Kidney (tissue), 13 donors: ENCODE measurements at regions not wholly inside any gene's neighbourhood (a gene's known extent, or its start where the extent isn't known, plus 50 kb on each side); places are given as distances from the start of the nearest gene placed in this dataset.
"Not testable (repeated sequence)": the region's sequence is repeated elsewhere in the genome, so short reads cannot be mapped to it uniquely, and the experiment has no call there.

Experiments used
- DNase-seq, 5 donors: peaks; one replicate each; pipeline ENCODE4 v3.0.0-alpha.2; 2013 to 2020
- FAIRE-seq: peaks from 2 replicates; lab custom pipeline; 2012; peaks lifted over from hg19 to GRCh38; lab: Jason Lieb, UNC
- H3K27ac ChIP-seq, 2 donors: one replicate each; pipeline ENCODE4 v1.7.0; 2013; ENCODE audit warnings: low read depth in 2 of 2, low read length in 2 of 2, inconsistent platforms in 1 of 2
- H3K27me3 ChIP-seq: one replicate; pipeline ENCODE4 v1.7.1; 2013; ENCODE audit warnings: low read length, inconsistent platforms; ENCODE audit not compliant: control insufficient read depth, insufficient read depth
- H3K36me3 ChIP-seq, 3 donors: one replicate each; pipeline versions ENCODE4 v1.7.0 to v1.7.1; 2013; ENCODE audit warnings: low read length in 3 of 3, control low read depth in 1 of 3, inconsistent platforms in 1 of 3; ENCODE audit not compliant: insufficient read depth in 3 of 3, control insufficient read depth in 2 of 3
- H3K4me1 ChIP-seq, 3 donors: one replicate each; pipeline versions ENCODE4 v1.7.0 to v1.7.1; 2013; ENCODE audit warnings: low read length in 3 of 3, inconsistent platforms in 1 of 3, low read depth in 1 of 3; ENCODE audit not compliant: control insufficient read depth in 2 of 3, insufficient read depth in 2 of 3
- H3K4me3 ChIP-seq, 3 donors: one replicate each; pipeline versions ENCODE4 v1.7.0 to v1.8.1; 2013; ENCODE audit warnings: low read length in 3 of 3, control low read depth in 1 of 3, inconsistent platforms in 1 of 3
- H3K9ac ChIP-seq, 3 donors: one replicate each; pipeline versions ENCODE4 v1.7.0 to v1.7.1; 2013; ENCODE audit warnings: low read length in 3 of 3, control low read depth in 1 of 3, inconsistent platforms in 1 of 3
- H3K9me3 ChIP-seq, 3 donors: one replicate each; pipeline versions ENCODE4 v1.7.0 to v1.7.1; 2013; ENCODE audit warnings: low read length in 3 of 3, control low read depth in 1 of 3, inconsistent platforms in 1 of 3; ENCODE audit not compliant: control insufficient read depth in 2 of 3, insufficient read depth in 1 of 3
- intact Hi-C: fragments of 100-400 bp; cut with DNase I; formaldehyde crosslinking; loops from one replicate; pipeline ENCODE4 v1.11.1; 2022
- TF ChIP-seq, protein P1 (sequence below): IDR thresholded peaks from 3 replicates; pipeline ENCODE4 v1.5.1; 2012; ENCODE audit warnings: mild to moderate bottlenecking, moderate library complexity, borderline replicate concordance; ENCODE audit not compliant: insufficient read depth; ENCODE audit errors: extremely low read depth
- donor health status: control.
- donor health status: control.
- donor health status: control.
- donor health status: control.
- donor health status: control.
- donor health status: DM: yes; HTN: yes; CAD: no.
- donor health status: Normal renal cell carcinoma (clear cell type).

DNA sequence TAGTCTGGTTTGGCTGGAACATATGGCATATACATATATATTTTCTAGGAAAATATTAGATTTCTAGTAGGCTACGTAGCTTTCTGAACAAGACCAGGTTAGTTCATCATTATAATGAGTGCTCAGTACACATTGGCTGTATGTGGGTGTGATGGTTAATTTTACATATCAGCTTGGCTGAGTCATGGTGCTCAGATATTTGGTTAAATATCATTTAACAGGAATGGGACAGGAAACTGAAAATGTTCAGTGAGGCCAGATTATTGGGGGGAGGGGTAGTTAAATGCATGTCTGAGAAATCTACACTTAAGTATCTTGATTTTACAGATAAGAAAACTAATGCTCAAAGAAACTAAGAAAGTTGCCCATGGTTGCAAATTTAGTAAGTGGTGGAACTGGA is 160.1 kb downstream of the RBMX2 start:
- DNase-seq (no peak), FAIRE-seq (no peak)
- H3K4me3 ChIP-seq = no peak overlapping the region
- H3K4me1 ChIP-seq = no peaks in the 10 kb centered on the region
- H3K9ac ChIP-seq = no peak overlapping the region
- TF ChIP-seq, protein P1, sequence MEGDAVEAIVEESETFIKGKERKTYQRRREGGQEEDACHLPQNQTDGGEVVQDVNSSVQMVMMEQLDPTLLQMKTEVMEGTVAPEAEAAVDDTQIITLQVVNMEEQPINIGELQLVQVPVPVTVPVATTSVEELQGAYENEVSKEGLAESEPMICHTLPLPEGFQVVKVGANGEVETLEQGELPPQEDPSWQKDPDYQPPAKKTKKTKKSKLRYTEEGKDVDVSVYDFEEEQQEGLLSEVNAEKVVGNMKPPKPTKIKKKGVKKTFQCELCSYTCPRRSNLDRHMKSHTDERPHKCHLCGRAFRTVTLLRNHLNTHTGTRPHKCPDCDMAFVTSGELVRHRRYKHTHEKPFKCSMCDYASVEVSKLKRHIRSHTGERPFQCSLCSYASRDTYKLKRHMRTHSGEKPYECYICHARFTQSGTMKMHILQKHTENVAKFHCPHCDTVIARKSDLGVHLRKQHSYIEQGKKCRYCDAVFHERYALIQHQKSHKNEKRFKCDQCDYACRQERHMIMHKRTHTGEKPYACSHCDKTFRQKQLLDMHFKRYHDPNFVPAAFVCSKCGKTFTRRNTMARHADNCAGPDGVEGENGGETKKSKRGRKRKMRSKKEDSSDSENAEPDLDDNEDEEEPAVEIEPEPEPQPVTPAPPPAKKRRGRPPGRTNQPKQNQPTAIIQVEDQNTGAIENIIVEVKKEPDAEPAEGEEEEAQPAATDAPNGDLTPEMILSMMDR = no peak
- intact Hi-C loops = no loop called here
- H3K9me3 ChIP-seq = no peaks in the 10 kb centered on the region
- no peaks in the 10 kb centered on the region for H3K36me3 ChIP-seq
- H3K27ac ChIP-seq = no peak overlapping the region
- no peaks in the 10 kb centered on the region for H3K27me3 ChIP-seq

DNA sequence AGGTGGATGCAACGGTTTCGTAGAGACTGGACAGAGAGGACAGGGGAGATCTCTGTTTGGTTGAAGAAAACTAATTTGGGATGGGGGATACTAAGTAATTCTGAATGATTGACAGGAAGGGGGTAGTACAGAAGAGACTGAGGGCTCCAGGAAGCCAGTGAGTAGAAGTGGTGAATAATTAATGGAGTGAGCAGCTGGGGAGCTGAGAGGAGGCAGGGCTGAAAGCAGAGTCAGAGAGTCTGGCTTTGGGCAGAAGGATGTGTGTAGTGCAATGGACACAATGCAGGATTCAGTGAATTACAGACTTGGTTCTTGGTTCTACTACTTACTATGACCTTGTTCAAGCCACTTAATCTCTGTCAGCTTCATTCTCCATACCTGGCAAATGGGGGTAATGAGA is 161.7 kb downstream of the RBMX2 start:
- FAIRE-seq (no peak), DNase-seq (no peak)
- H3K36me3 ChIP-seq = no peaks in the 10 kb centered on the region
- H3K9ac ChIP-seq = no peak overlapping the region
- no peaks in the 10 kb centered on the region for H3K4me1 ChIP-seq
- intact Hi-C loops = no loop called here
- no peaks in the 10 kb centered on the region for H3K9me3 ChIP-seq
- TF ChIP-seq, protein P1 = no peak
- H3K27ac ChIP-seq = no peak overlapping the region
- H3K27me3 ChIP-seq = no peaks in the 10 kb centered on the region
- H3K4me3 ChIP-seq = no peak overlapping the region

DNA sequence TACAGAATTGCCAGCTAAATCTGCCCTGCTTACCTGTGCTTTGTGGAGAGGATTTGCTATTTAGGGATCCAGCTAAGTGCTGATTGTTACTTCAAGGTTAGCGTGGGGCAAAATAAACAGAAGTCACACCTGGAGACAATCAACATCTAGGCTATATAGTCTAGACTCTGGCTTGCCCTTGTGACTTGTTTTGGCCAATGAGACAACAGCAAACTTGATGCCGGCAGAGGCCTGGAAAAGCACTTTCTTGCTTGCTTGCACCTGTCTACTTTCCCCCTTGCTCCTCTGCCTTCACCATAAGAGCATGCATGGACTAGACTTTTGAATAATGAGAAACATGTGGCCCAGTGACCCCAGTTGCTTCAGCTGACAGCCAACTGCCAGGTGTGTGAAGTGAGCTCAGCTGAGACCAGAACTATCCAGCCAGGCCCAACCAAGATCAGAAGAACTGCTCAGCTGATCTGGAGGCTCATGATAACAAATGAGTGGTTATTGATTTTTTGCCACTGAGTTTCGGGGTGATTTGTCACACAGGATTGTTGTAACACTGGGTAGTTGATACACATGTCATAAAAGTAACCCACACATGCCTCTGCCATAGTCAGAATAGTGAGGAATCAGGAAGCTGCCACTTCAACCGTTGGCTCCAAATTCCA is 164.4 kb downstream of the RBMX2 start:
- Histone ChIP-seq H3K4me3 (no peak overlapping the region), H3K27me3 (no peaks in the 10 kb centered on the region), H3K27ac (no peak overlapping the region), H3K9ac (no peak overlapping the region), H3K9me3 (no peaks in the 10 kb centered on the region), H3K36me3 (no peaks in the 10 kb centered on the region), H3K4me1 (no peaks in the 10 kb centered on the region)
- TF ChIP-seq, protein P1 = no peak
- FAIRE-seq (no peak), DNase-seq (no peak)
- intact Hi-C loops = no loop called here

GRCh38 chrX:130573030-130573429 is 171.2 kb downstream of the RBMX2 start:
- H3K36me3 ChIP-seq, H3K9me3 ChIP-seq, intact Hi-C loops, H3K27ac ChIP-seq, DNase-seq, H3K9ac ChIP-seq, H3K4me3 ChIP-seq, H3K27me3 ChIP-seq, FAIRE-seq, H3K4me1 ChIP-seq: not testable (repeated sequence)
